NCI-H345 (cell line): ENCODE measurements at regions not wholly inside any gene's neighbourhood (a gene's known extent, or its start where the extent isn't known, plus 50 kb on each side); places are given as distances from the start of the nearest gene placed in this dataset.

ENCODE experiments used
- DNase-seq: peaks from one replicate; lab custom pipeline; 2025; lab: John Stamatoyannopoulos, UW

GRCh38 chr6:164152611-164153010, 738.1 kb downstream of the QKI start:
- DNase-seq: no peak

- DNase-seq: peak; percentile 72
Observed at GRCh38 chr6:164151161-164152120, 736.9 kb downstream of the QKI start.

- no peak for DNase-seq
Observed at GRCh38 chr6:164150232-164150631, 735.7 kb downstream of the QKI start.

GRCh38 chr6:164148788-164149187, 734.3 kb downstream of the QKI start:
- no peak for DNase-seq

GRCh38 chr6:164144316-164144715, 729.8 kb downstream of the QKI start:
- no peak for DNase-seq

GRCh38 chr6:164142322-164142721, 727.8 kb downstream of the QKI start:
- no peak for DNase-seq

GRCh38 chr6:164135511-164136132, 721.1 kb downstream of the QKI start:
- no peak for DNase-seq

GRCh38 chr6:164133095-164133494, 718.6 kb downstream of the QKI start:
- no peak for DNase-seq

GRCh38 chr6:164130585-164130984, 716.1 kb downstream of the QKI start:
- DNase-seq: no peak

GRCh38 chr6:164130151-164130550, 715.6 kb downstream of the QKI start:
- DNase-seq: peak; percentile 89

GRCh38 chr6:164129218-164129617, 714.7 kb downstream of the QKI start:
- DNase-seq: no peak

GRCh38 chr6:164128101-164128500, 713.6 kb downstream of the QKI start:
- no peak for DNase-seq

- DNase-seq: no peak
Observed at GRCh38 chr6:164124986-164125385, 710.5 kb downstream of the QKI start.

- no peak for DNase-seq
Observed at GRCh38 chr6:164124473-164124872, 710.0 kb downstream of the QKI start.

GRCh38 chr6:164122109-164122508, 707.6 kb downstream of the QKI start:
- no peak for DNase-seq

- no peak for DNase-seq
Observed at GRCh38 chr6:164121527-164121926, 707.0 kb downstream of the QKI start.

GRCh38 chr6:164114651-164115050, 700.1 kb downstream of the QKI start:
- DNase-seq: no peak

- no peak for DNase-seq
Observed at GRCh38 chr6:164114051-164114450, 699.5 kb downstream of the QKI start.

GRCh38 chr6:164113637-164114036, 699.1 kb downstream of the QKI start:
- no peak for DNase-seq

GRCh38 chr6:164109770-164110140, 695.2 kb downstream of the QKI start:
- DNase-seq: no peak

- no peak for DNase-seq
Observed at GRCh38 chr6:164108869-164109769, 694.6 kb downstream of the QKI start.

- DNase-seq: no peak
Observed at GRCh38 chr6:164108092-164108491, 693.6 kb downstream of the QKI start.
